Loucy (cell line): ENCODE measurements at regions not wholly inside any gene's neighbourhood (a gene's known extent, or its start where the extent isn't known, plus 50 kb on each side); places are given as distances from the start of the nearest gene placed in this dataset.

Experiments
- CTCF ChIP-seq: fragments of 200-600 bp; sonication (generic); conservative IDR thresholded peaks from 2 replicates; pipeline ENCODE4 v1.5.1; 2014; ENCODE audit warnings: mild to moderate bottlenecking, antibody characterized with exemption, low read length
- EZH2phosphoT487 ChIP-seq: fragments of 200-600 bp; IDR thresholded peaks from 2 replicates; pipeline ENCODE4 v1.6.1; 2018; ENCODE audit warnings: antibody characterized with exemption, mild to moderate bottlenecking, moderate library complexity, borderline replicate concordance

- TF ChIP-seq CTCF: no peak
- no peak for TF ChIP-seq EZH2phosphoT487
These were observed 483.8 kb downstream of the TDRD15 start for GRCh38 chr2:21607572-21607971.
